Skeletal muscle tissue (tissue), 3 donors: ENCODE measurements at regions not wholly inside any gene's neighbourhood (a gene's known extent, or its start where the extent isn't known, plus 50 kb on each side); places are given as distances from the start of the nearest gene placed in this dataset.
"Not testable (repeated sequence)": the region's sequence is repeated elsewhere in the genome, so short reads cannot be mapped to it uniquely, and the experiment has no call there.

ENCODE experiments used
- H3K27ac ChIP-seq: one replicate; pipeline ENCODE4 v1.7.0; 2013; ENCODE audit warnings: mild to moderate bottlenecking, low read depth, low read length, inconsistent platforms
- H3K27me3 ChIP-seq, 3 donors: one replicate each; pipeline ENCODE4 v1.7.0; 2013; ENCODE audit warnings: low read length in 3 of 3; ENCODE audit not compliant: control insufficient read depth in 3 of 3, insufficient read depth in 3 of 3
- H3K36me3 ChIP-seq, 3 donors: one replicate each; pipeline ENCODE4 v1.7.0; 2013; ENCODE audit warnings: low read length in 3 of 3; ENCODE audit not compliant: control insufficient read depth in 3 of 3, insufficient read depth in 3 of 3
- H3K4me1 ChIP-seq, 3 donors: one replicate each; pipeline ENCODE4 v1.7.0; 2013; ENCODE audit warnings: low read length in 3 of 3, mild to moderate bottlenecking in 3 of 3; ENCODE audit not compliant: control insufficient read depth in 3 of 3, insufficient read depth in 3 of 3
- H3K4me3 ChIP-seq, 3 donors: one replicate each; pipeline ENCODE4 v1.7.0; 2013; ENCODE audit warnings: low read length in 3 of 3
- H3K9ac ChIP-seq, 3 donors: one replicate each; pipeline ENCODE4 v1.7.0; 2013; ENCODE audit warnings: low read length in 3 of 3, mild to moderate bottlenecking in 3 of 3, moderate library complexity in 2 of 3, low read depth in 1 of 3
- H3K9me3 ChIP-seq, 3 donors: one replicate each; pipeline ENCODE4 v1.7.0; 2013; ENCODE audit warnings: low read length in 3 of 3; ENCODE audit not compliant: control insufficient read depth in 3 of 3
- donor health status: Osteomylitis.

DNA sequence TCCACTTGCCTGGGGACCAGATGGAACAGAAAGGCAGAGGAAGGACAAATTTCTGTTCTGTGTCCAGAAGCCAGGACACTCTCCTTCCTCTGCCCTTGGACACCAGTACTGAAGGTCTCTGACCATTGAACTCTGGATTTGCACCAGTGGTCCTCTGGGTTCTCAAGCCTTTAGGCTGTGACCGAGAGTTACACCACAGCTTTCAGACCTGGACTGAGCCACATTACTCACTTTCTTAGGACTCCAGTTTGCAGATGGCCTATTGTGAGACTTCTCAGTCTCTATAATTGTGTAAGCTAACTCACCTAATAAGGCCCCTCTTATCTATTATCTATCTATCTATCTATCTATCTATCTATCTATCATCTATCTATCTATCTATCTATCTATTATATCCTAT is 295.3 kb upstream of the GALNTL6 start:
- H3K36me3 ChIP-seq, result no peaks in the 10 kb centered on the region
- H3K27ac ChIP-seq, result no peak overlapping the region
- no peak overlapping the region for H3K9ac ChIP-seq
- no peak overlapping the region for H3K4me3 ChIP-seq
- H3K9me3 ChIP-seq, result peaks cover 0 to 2% (median 0%) of the 10 kb centered on the region in 3 donors
- no peaks in the 10 kb centered on the region for H3K27me3 ChIP-seq
- no peaks in the 10 kb centered on the region for H3K4me1 ChIP-seq

DNA sequence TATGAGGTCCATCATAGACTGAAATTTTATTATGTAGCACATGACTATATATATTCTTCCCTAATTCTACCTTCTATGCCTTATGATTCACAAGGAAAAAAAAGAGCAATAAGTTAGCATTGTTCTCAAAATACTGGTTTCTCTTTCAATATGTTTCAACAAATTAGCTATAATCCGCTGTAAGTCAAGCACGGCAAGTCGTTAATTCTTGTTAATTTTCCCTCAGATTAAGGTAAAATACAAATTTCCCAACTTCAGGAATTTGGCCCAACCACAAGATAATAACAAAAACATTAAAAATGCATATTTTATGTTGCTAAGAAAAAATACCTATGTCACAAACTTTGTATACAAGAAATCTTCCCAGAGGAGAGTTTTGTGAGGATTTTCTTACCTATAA is 296.5 kb upstream of the GALNTL6 start:
- no peaks in the 10 kb centered on the region for H3K36me3 ChIP-seq
- H3K9ac ChIP-seq, result no peak overlapping the region
- H3K9me3 ChIP-seq, result peaks cover 0 to 2% (median 0%) of the 10 kb centered on the region in 3 donors
- H3K4me1 ChIP-seq, result no peaks in the 10 kb centered on the region
- H3K4me3 ChIP-seq, result no peak overlapping the region
- H3K27me3 ChIP-seq, result no peaks in the 10 kb centered on the region
- H3K27ac ChIP-seq, result no peak overlapping the region

DNA sequence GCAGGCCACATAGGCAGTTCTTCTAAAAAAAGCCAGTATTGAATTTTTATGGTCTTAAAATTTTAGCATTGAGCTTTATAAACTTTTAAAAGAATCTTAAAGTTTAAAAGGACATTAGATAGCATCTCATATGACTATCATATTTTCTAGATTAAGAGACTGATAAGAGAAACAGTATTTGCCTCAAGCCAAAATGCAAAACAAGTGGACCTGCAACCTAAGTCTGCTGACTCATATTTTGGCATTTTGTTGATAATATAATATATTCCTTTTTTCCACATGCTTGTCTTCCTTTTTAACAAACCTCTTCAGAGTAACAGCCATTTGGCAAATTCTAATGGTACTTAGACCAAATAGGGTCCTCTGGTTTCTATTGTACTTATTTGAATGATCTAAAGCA is 328.5 kb upstream of the GALNTL6 start:
- no peak overlapping the region for H3K27ac ChIP-seq
- H3K9ac ChIP-seq, result no peak overlapping the region
- H3K4me3 ChIP-seq, result no peak overlapping the region
- no peaks in the 10 kb centered on the region for H3K27me3 ChIP-seq
- no peaks in the 10 kb centered on the region for H3K36me3 ChIP-seq
- no peaks in the 10 kb centered on the region for H3K4me1 ChIP-seq
- no peaks in the 10 kb centered on the region for H3K9me3 ChIP-seq

DNA sequence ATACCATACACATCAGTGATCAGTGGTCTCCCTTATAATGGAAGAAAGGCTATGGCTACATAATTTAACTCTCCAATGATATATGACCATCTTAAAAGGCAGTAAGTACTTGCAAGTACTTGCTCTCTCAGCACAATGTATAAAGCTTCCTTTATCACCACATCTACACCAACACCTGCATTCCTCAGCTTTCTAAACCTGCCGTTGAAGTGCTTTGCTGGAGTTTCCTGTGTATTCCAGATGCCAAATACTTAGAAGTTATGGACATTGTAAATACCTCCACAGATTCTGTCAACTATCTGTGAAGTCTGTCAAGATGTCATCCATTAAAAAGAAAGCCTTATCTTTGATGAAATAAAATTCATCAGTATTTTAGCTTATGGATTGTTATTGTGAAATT is 335.0 kb upstream of the GALNTL6 start:
- no peaks in the 10 kb centered on the region for H3K9me3 ChIP-seq
- no peaks in the 10 kb centered on the region for H3K36me3 ChIP-seq
- no peak overlapping the region for H3K9ac ChIP-seq

DNA sequence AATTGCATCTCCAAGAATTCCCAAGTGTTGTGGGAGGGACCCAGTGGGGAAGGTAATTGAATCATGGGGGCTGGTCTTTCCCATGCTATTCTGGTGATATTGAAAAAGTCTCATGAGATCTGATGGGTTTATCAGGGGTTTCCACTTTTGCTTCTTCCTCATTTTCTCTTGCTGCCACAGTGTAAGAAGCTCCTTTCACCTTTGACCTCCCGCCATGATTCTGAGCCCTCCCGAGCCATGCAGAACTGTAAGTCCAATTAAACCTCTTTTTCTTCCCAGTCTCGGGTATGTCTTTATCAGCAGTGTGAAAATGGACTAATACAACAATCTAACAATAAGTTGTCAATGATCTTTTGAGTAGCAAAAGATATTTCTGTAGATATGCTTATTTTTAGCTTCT is 338.1 kb upstream of the GALNTL6 start:
- H3K4me1 ChIP-seq, H3K27me3 ChIP-seq, H3K9ac ChIP-seq, H3K9me3 ChIP-seq, H3K27ac ChIP-seq, H3K36me3 ChIP-seq, H3K4me3 ChIP-seq: not testable (repeated sequence)

More for the DNA sequence above, 335.0 kb upstream of the GALNTL6 start:
- H3K4me3 ChIP-seq, result no peak overlapping the region
- no peak overlapping the region for H3K27ac ChIP-seq
- no peaks in the 10 kb centered on the region for H3K4me1 ChIP-seq
- H3K27me3 ChIP-seq, result no peaks in the 10 kb centered on the region

DNA sequence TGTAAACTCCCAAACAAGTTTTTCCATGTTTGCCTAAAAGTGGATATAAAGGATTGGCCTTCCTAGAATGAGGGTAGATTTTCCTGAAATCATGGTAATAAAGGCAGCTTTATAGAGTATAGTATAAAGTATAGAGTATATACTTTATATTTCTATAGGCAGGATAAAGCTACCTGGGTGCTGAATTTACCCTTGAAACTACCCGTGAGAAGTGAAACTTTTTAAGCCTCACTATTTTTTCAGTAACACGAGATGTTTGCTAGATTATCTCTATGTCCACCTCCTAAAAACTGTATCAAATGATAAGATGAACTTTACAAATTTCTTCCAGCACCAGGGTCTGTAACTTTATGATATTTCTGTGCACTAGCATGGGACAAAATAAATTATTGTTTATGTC is 340.0 kb upstream of the GALNTL6 start:
- H3K27ac ChIP-seq, result no peak overlapping the region
- H3K4me1 ChIP-seq, result no peaks in the 10 kb centered on the region
- H3K9me3 ChIP-seq, result no peaks in the 10 kb centered on the region
- H3K27me3 ChIP-seq, result no peaks in the 10 kb centered on the region
- no peak overlapping the region for H3K4me3 ChIP-seq
- H3K9ac ChIP-seq, result no peak overlapping the region
- H3K36me3 ChIP-seq, result no peaks in the 10 kb centered on the region

DNA sequence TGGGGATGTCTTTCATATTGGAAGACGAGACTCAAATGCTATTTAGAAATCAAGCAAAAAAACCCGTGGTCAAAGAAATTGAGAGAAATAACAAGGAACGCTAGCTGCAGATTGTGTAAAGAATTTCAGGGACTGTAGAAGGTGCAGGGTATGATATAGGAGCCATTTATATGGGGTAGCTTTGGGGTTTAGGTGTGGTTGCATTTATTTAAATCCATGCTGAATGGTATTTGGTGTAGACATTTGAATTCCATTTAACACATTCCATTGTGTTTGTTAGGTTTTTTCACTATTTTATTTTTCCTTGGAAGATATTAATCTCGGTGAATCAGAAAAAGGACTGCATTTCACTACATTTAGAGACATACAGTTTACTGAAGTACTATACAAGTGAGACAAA is 341.0 kb upstream of the GALNTL6 start:
- H3K9me3 ChIP-seq, result no peaks in the 10 kb centered on the region
- no peaks in the 10 kb centered on the region for H3K27me3 ChIP-seq
- H3K4me3 ChIP-seq, result no peak overlapping the region
- H3K4me1 ChIP-seq, result no peaks in the 10 kb centered on the region
- no peak overlapping the region for H3K9ac ChIP-seq
- H3K36me3 ChIP-seq, result no peaks in the 10 kb centered on the region
- no peak overlapping the region for H3K27ac ChIP-seq

DNA sequence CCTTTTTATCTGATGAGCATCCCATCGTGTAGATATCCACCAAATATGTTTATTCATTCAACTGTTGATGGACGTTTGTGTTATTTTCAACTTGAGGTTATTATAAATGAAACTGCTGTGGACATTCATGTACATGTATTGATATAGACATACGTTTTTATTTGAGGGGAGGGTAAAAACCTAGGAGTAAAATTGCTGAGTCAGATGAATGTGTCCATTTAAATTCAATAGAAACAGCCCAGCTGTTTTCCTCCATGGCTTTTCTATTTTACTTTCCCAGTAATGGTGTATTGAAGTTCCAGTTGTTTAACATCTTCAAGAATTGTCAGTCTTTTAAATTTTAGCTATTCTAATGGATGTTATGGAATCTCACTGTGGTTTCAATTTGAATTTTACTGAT is 348.7 kb upstream of the GALNTL6 start:
- H3K4me1 ChIP-seq, result no peaks in the 10 kb centered on the region
- no peak overlapping the region for H3K4me3 ChIP-seq
- H3K9me3 ChIP-seq, result no peaks in the 10 kb centered on the region
- H3K9ac ChIP-seq, result no peak overlapping the region
- H3K27ac ChIP-seq, result no peak overlapping the region
- no peaks in the 10 kb centered on the region for H3K36me3 ChIP-seq
- H3K27me3 ChIP-seq, result no peaks in the 10 kb centered on the region

DNA sequence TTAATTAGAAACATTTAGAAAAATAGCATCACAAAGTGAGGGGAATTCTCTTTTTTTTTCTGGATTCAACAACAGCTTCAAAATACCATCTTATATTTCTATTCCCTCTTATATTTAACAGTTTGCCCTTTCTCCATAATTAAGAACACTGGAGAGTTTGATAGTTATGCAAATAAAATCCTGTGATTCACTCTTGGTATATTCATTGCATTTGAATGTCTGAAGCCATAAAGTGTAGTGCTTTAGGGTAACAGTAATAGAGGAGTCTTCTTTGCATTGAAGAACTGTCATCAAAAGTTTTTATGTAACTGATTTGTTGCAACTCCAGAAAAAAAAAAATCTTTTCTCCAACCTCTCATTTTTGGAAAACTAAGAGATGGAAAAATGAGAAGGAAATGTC is 352.0 kb upstream of the GALNTL6 start:
- no peaks in the 10 kb centered on the region for H3K27me3 ChIP-seq
- no peaks in the 10 kb centered on the region for H3K4me1 ChIP-seq
- H3K4me3 ChIP-seq, result no peak overlapping the region
- H3K27ac ChIP-seq, result no peak overlapping the region
- H3K9me3 ChIP-seq, result no peaks in the 10 kb centered on the region
- H3K36me3 ChIP-seq, result no peaks in the 10 kb centered on the region
- H3K9ac ChIP-seq, result no peak overlapping the region

DNA sequence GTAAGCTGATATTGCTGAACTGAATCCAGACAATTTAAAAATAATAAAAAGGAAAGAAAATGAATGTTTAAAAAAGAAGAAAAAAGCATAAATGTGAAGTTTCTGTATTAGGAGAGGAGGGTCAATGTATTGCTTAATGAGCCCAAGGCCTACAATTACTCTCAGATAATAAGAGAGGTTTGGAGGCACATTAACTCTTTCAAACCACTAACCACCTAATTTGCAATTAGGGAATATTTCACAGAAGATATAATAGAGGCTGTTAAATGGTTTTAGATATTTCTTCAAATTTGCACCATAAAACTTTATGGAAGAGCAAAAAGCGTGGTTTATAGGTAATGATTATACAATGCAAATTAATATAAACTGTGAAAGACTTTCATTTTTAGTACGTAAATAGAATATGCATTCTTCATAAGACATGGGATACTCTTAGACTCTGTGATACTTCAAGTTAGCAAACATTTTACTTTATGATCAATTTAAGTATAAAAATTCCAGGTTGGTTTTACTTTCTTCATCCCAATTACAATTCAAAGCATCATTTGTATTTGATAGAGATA is 364.2 kb upstream of the GALNTL6 start:
- H3K9me3 ChIP-seq, result no peaks in the 10 kb centered on the region
- no peak overlapping the region for H3K27ac ChIP-seq
- no peak overlapping the region for H3K9ac ChIP-seq
- no peaks in the 10 kb centered on the region for H3K4me1 ChIP-seq
- H3K27me3 ChIP-seq, result no peaks in the 10 kb centered on the region
- H3K4me3 ChIP-seq, result no peak overlapping the region
- no peaks in the 10 kb centered on the region for H3K36me3 ChIP-seq

DNA sequence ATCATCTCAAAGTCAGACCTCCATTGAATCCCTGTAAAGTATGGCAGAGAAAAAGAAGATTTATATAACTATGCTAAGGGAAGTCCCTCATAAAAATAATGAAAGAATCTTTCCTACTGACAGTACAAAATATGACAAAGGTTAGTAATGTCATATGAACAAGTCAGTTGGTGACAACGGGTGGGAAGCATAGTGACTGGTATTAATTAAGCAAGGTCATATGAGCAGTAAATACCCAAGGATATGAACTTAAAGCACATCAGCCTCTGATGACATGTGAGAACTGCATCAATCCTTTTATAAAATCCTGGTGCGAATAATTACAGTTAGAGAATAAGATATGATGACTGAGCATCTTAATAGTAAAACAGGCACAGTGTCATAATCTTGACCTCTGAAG is 364.8 kb upstream of the GALNTL6 start:
- no peak overlapping the region for H3K4me3 ChIP-seq
- H3K9ac ChIP-seq, result no peak overlapping the region
- no peaks in the 10 kb centered on the region for H3K4me1 ChIP-seq
- H3K9me3 ChIP-seq, result no peaks in the 10 kb centered on the region
- no peak overlapping the region for H3K27ac ChIP-seq
- H3K36me3 ChIP-seq, result no peaks in the 10 kb centered on the region
- no peaks in the 10 kb centered on the region for H3K27me3 ChIP-seq
